HG02870 (cell line): ENCODE measurements at regions not wholly inside any gene's neighbourhood (a gene's known extent, or its start where the extent isn't known, plus 50 kb on each side); places are given as distances from the start of the nearest gene placed in this dataset.

ENCODE experiments used
- ATAC-seq: cut with Tn5 transposase; IDR thresholded peaks from one replicate; pipeline ENCODE4 v1.9.1; 2021; ENCODE audit warnings: mild to moderate bottlenecking, moderate library complexity; ENCODE audit not compliant: unreplicated experiment

- no peak for ATAC-seq
Observed at GRCh38 chr18:23341983-23342382, 111.1 kb upstream of the RIOK3 start.

- no peak for ATAC-seq
Observed at GRCh38 chr18:23342506-23342905, 110.6 kb upstream of the RIOK3 start.

- no peak for ATAC-seq
Observed at GRCh38 chr18:23350188-23350587, 102.9 kb upstream of the RIOK3 start.

- no peak for ATAC-seq
Observed at GRCh38 chr18:23351521-23351920, 101.6 kb upstream of the RIOK3 start.

GRCh38 chr18:23352042-23352441 is 101.0 kb upstream of the RIOK3 start:
- ATAC-seq = no peak

- ATAC-seq = peak; percentile 36
Observed at GRCh38 chr18:23353459-23353858, 99.6 kb upstream of the RIOK3 start.

GRCh38 chr18:23354625-23355024 is 98.5 kb upstream of the RIOK3 start:
- ATAC-seq = no peak

GRCh38 chr18:23355206-23355605 is 97.9 kb upstream of the RIOK3 start:
- ATAC-seq = no peak

- ATAC-seq = no peak
Observed at GRCh38 chr18:23356424-23356823, 96.7 kb upstream of the RIOK3 start.

GRCh38 chr18:23356915-23357601 is 96.0 kb upstream of the RIOK3 start:
- no peak for ATAC-seq

GRCh38 chr18:23357996-23358594 is 95.0 kb upstream of the RIOK3 start:
- ATAC-seq = no peak

- ATAC-seq = no peak
Observed at GRCh38 chr18:23359421-23359820, 93.7 kb upstream of the RIOK3 start.

GRCh38 chr18:23363865-23364570 is 89.1 kb upstream of the RIOK3 start:
- no peak for ATAC-seq

- no peak for ATAC-seq
Observed at GRCh38 chr18:23365602-23366001, 87.5 kb upstream of the RIOK3 start.

GRCh38 chr18:23369266-23369665 is 83.8 kb upstream of the RIOK3 start:
- no peak for ATAC-seq

- no peak for ATAC-seq
Observed at GRCh38 chr18:23373570-23373969, 79.5 kb upstream of the RIOK3 start.

GRCh38 chr18:23377669-23378301 is 75.3 kb upstream of the RIOK3 start:
- peak; percentile 91 for ATAC-seq

- ATAC-seq = no peak
Observed at GRCh38 chr18:23378302-23378686, 74.8 kb upstream of the RIOK3 start.

GRCh38 chr18:23380001-23380550 is 73.0 kb upstream of the RIOK3 start:
- ATAC-seq = no peak

GRCh38 chr18:23380817-23381216 is 72.3 kb upstream of the RIOK3 start:
- ATAC-seq = no peak

- ATAC-seq = no peak
Observed at GRCh38 chr18:23383494-23383893, 69.6 kb upstream of the RIOK3 start.
